ENCODE measurements at regions not wholly inside any gene's neighbourhood (a gene's known extent, or its start where the extent isn't known, plus 50 kb on each side); places are given as distances from the start of the nearest gene placed in this dataset.

GRCh38 chr7:15889507-15889906, 203.0 kb upstream of the MEOX2 start:
- H3K56ac ChIP-seq (ENCODE audit: extremely low read depth, insufficient read depth, low read length), result no peak overlapping the region
- no peak overlapping the region for H2AK9ac ChIP-seq (replicated peaks; ENCODE audit: low read depth, low read length, poor library complexity)
- ChIA-PET POLR2A (ENCODE audit: unreplicated experiment) (no interaction called here), CTCF (interaction anchor here (0.6 kb wide), 1 partner anchor 24 kb away, joined by 3 read pairs; no protein-coding TSS in a partner anchor)
- no peak overlapping the region for H3K27ac ChIP-seq (ENCODE audit: insufficient read depth, low read length)
- H3K9ac ChIP-seq (ENCODE audit: low read depth, low read length), result no peak overlapping the region
- H2AK5ac ChIP-seq (ENCODE audit: low read depth, low read length), result no peak overlapping the region
- H4K91ac ChIP-seq (ENCODE audit: insufficient read depth, low read depth, low read length), result peak overlapping the region; percentile 21; the same call in 1 of the 2 replicates
- no peak overlapping the region for H3K23ac ChIP-seq (ENCODE audit: low read depth, low read length)
- H3K14ac ChIP-seq (replicated peaks; ENCODE audit: low read depth, low read length), result no peak overlapping the region
- no peaks in the 10 kb centered on the region for H3K36me3 ChIP-seq (ENCODE audit: control insufficient read depth, insufficient read depth, low read length)
- in situ Hi-C loops (cut with MboI; ENCODE audit: low sequenced_read_pairs) (no loop called here), intact Hi-C loops (cut with micrococcal nuclease) (no loop called here), dilution Hi-C loops (cut with HindIII; ENCODE audit: low sequenced_read_pairs, unreplicated experiment) (no loop called here)
- no peaks in the 10 kb centered on the region for H3K4me1 ChIP-seq (ENCODE audit: control insufficient read depth, insufficient read depth, low read length)
- TF ChIP-seq RAD21 (IDR thresholded peaks at IDR 0.05; ENCODE audit: low read length) (no peak), CHD1 (IDR thresholded peaks at IDR 0.05; ENCODE audit: low read depth, low read length) (no peak), CTCF (conservative IDR thresholded peaks at IDR 0.05; ENCODE audit: low read depth, low read length) (no peak), USF2 (IDR thresholded peaks at IDR 0.05; ENCODE audit: low read depth, low read length) (no peak), RFX5 (IDR thresholded peaks at IDR 0.05; ENCODE audit: low read depth, low read length) (no peak), MAZ (IDR thresholded peaks at IDR 0.05; ENCODE audit: borderline replicate concordance, low read depth, low read length) (no peak), MAFK (IDR thresholded peaks at IDR 0.05; ENCODE audit: low read depth, low read length) (no peak), BHLHE40 (IDR thresholded peaks at IDR 0.05; ENCODE audit: low read depth, low read length) (no peak), RCOR1 (IDR thresholded peaks at IDR 0.05; ENCODE audit: insufficient replicate concordance, low read length) (no peak), ELK1 (IDR thresholded peaks at IDR 0.05; ENCODE audit: borderline replicate concordance, low read depth, low read length) (no peak), SMC3 (IDR thresholded peaks at IDR 0.05; ENCODE audit: low read depth, low read length) (no peak), POLR2A (IDR thresholded peaks at IDR 0.05; ENCODE audit: low read depth, low read length) (no peak), CEBPB (IDR thresholded peaks at IDR 0.05; ENCODE audit: low read depth, low read length) (no peak), NFE2L2 (IDR thresholded peaks at IDR 0.05; ENCODE audit: low read depth, low read length) (no peak)
- H4K8ac ChIP-seq (ENCODE audit: low read depth in 2 of 2, low read length in 2 of 2), result no peak overlapping the region
- no TSS peak for BruUV-seq (replicated peaks)
- H4K5ac ChIP-seq (ENCODE audit: low read depth, low read length), result no peak overlapping the region
- no peaks in the 10 kb centered on the region; the same call in 1 of the 2 replicates for H3K9me1 ChIP-seq (ENCODE audit: insufficient read depth, low read length)
- ATAC-seq (ENCODE audit: low read depth), result 0 out of 2 replicates have a peak, but pooled peaks have one; percentile 40
- H3K27me3 ChIP-seq (ENCODE audit: control insufficient read depth, insufficient read depth, low read length), result no peaks in the 10 kb centered on the region
- no peaks in the 10 kb centered on the region for H3K79me1 ChIP-seq (ENCODE audit: low read depth in 1 of 2, low read length in 2 of 2)
- no peaks in the 10 kb centered on the region for H4K20me1 ChIP-seq (ENCODE audit: insufficient read depth, low read length)
- peak overlapping the region; percentile 56; the same call in 1 of the 2 replicates for H3K4ac ChIP-seq (ENCODE audit: low read depth, low read length)
- H2BK5ac ChIP-seq (ENCODE audit: low read depth, low read length, poor library complexity, severe bottlenecking), result no peak overlapping the region
- no peaks in the 10 kb centered on the region for H3K9me3 ChIP-seq (ENCODE audit: control insufficient read depth, insufficient read depth, low read length)
- no peak overlapping the region for H2BK20ac ChIP-seq (ENCODE audit: low read depth, low read length)
- no peak overlapping the region for H3K18ac ChIP-seq (ENCODE audit: low read depth, low read length)
- H2BK120ac ChIP-seq (ENCODE audit: low read depth, low read length), result peak overlapping the region; percentile 30; the same call in 1 of the 2 replicates
- no peak overlapping the region for H3K4me3 ChIP-seq (ENCODE audit: insufficient read depth, low read depth, low read length)
- no peak for DNase-seq
- no peak overlapping the region for H3K4me2 ChIP-seq (ENCODE audit: low read depth, low read length)
- peak overlapping the region; percentile 29 for H2AFZ ChIP-seq (replicated peaks; ENCODE audit: low read length, poor library complexity)
- peak overlapping the region; percentile 26; the same call in 1 of the 3 replicates for H2BK15ac ChIP-seq (ENCODE audit: low read depth, low read length)
- no CpG with 5 or more reads among the region's 3 CpGs for WGBS, 2 experiments (ENCODE audit: extremely low coverage in 2 of 2, insufficient read length in 1 of 2)
